Activated T-cell treated with anti-CD3 and anti-CD28 coated beads, Interleukin-2, amount 50 U/mL, for 72 hours (primary cell): ENCODE measurements at regions not wholly inside any gene's neighbourhood (a gene's known extent, or its start where the extent isn't known, plus 50 kb on each side); places are given as distances from the start of the nearest gene placed in this dataset.

Experiments
- ATAC-seq, 2 donors: fragments of 150-1000 bp; cut with Tn5 transposase; replicated peaks in 1 of 2; 2 replicates each; pipeline ENCODE4 v1.10.0; 2021; ENCODE audit warnings: moderate library complexity in 2 of 2, mild to moderate bottlenecking in 1 of 2
- DNase-seq, 2 donors: peaks; one replicate each; pipeline ENCODE4 v3.0.0; 2021 to 2022; ENCODE audit warnings: mixed read lengths in 1 of 2
- H3K27ac Mint-ChIP-seq: one replicate; pipeline ENCODE4 v1.8.0; 2022; ENCODE audit warnings: mild to moderate bottlenecking, moderate library complexity, mixed read lengths
- H3K27me3 Mint-ChIP-seq: one replicate; pipeline ENCODE4 v1.8.0; 2022; ENCODE audit warnings: low read depth, mixed read lengths
- H3K36me3 Mint-ChIP-seq, 2 donors: one replicate each; pipeline ENCODE4 v1.8.0; 2022; ENCODE audit warnings: mixed read lengths in 2 of 2, mild to moderate bottlenecking in 1 of 2; ENCODE audit not compliant: insufficient read depth in 2 of 2
- H3K4me1 Mint-ChIP-seq: one replicate; pipeline ENCODE4 v1.8.0; 2022; ENCODE audit warnings: low read depth, mixed read lengths
- H3K4me3 Mint-ChIP-seq, 2 donors: one replicate each; pipeline ENCODE4 v1.8.0; 2022; ENCODE audit warnings: mild to moderate bottlenecking in 2 of 2, mixed read lengths in 2 of 2, moderate library complexity in 2 of 2
- H3K9me3 Mint-ChIP-seq, 2 donors: one replicate each; pipeline ENCODE4 v1.8.0; 2022; ENCODE audit warnings: mixed read lengths in 2 of 2

- no peak for DNase-seq
- no peaks in the 10 kb centered on the region for H3K9me3 Mint-ChIP-seq
- no peak for ATAC-seq
- H3K4me1 Mint-ChIP-seq = peaks cover 16% of the 10 kb centered on the region
- peaks cover 0 to 2% of the 10 kb centered on the region in 2 donors for H3K36me3 Mint-ChIP-seq
- H3K4me3 Mint-ChIP-seq = peak overlapping the region in 1 of 2 donors; percentile 31
- H3K27me3 Mint-ChIP-seq = peaks cover 12% of the 10 kb centered on the region
- H3K27ac Mint-ChIP-seq = no peak overlapping the region
These were observed 90.2 kb upstream of the PRSS58 start for GRCh38 chr7:142348100-142348499.

- Mint-ChIP-seq H3K36me3 (peaks cover 0 to 2% of the 10 kb centered on the region in 2 donors), H3K4me3 (no peak overlapping the region), H3K27ac (no peak overlapping the region), H3K27me3 (peaks cover 12% of the 10 kb centered on the region), H3K9me3 (no peaks in the 10 kb centered on the region), H3K4me1 (peaks cover 9% of the 10 kb centered on the region)
- ATAC-seq (no peak), DNase-seq (no peak)
These were observed 89.2 kb upstream of the PRSS58 start for GRCh38 chr7:142347091-142347490.

GRCh38 chr7:142345811-142346210 lies 88.0 kb upstream of the PRSS58 start:
- H3K27ac Mint-ChIP-seq = no peak overlapping the region
- peaks cover 6% of the 10 kb centered on the region for H3K4me1 Mint-ChIP-seq
- H3K36me3 Mint-ChIP-seq = no peaks in the 10 kb centered on the region
- peaks cover 10% of the 10 kb centered on the region for H3K27me3 Mint-ChIP-seq
- DNase-seq (no peak), ATAC-seq (peak in 1 of 2 donors; percentile 30)
- H3K9me3 Mint-ChIP-seq = no peaks in the 10 kb centered on the region
- peak overlapping the region in 1 of 2 donors; percentile 39 for H3K4me3 Mint-ChIP-seq

GRCh38 chr7:142338633-142339501 lies 81.0 kb upstream of the PRSS58 start:
- Mint-ChIP-seq H3K36me3 (no peaks in the 10 kb centered on the region), H3K27me3 (no peaks in the 10 kb centered on the region), H3K27ac (no peak overlapping the region), H3K9me3 (no peaks in the 10 kb centered on the region), H3K4me3 (no peak overlapping the region), H3K4me1 (peaks cover 12% of the 10 kb centered on the region)
- ATAC-seq (peak; percentile 45 to 52), DNase-seq (no peak)

- no peaks in the 10 kb centered on the region for H3K36me3 Mint-ChIP-seq
- H3K4me1 Mint-ChIP-seq = peaks cover 12% of the 10 kb centered on the region
- no peak for DNase-seq
- peak overlapping the region; percentile 4 to 31 for H3K4me3 Mint-ChIP-seq
- no peaks in the 10 kb centered on the region for H3K9me3 Mint-ChIP-seq
- no peaks in the 10 kb centered on the region for H3K27me3 Mint-ChIP-seq
- peak overlapping the region; percentile 68 for H3K27ac Mint-ChIP-seq
- peak; percentile 67 to 68 for ATAC-seq
These were observed 79.5 kb upstream of the PRSS58 start for GRCh38 chr7:142337054-142338001.

- H3K27me3 Mint-ChIP-seq = peaks cover 8% of the 10 kb centered on the region
- DNase-seq (no peak), ATAC-seq (no peak)
- peak overlapping the region in 1 of 2 donors; percentile 50 for H3K4me3 Mint-ChIP-seq
- peaks cover 8% of the 10 kb centered on the region for H3K4me1 Mint-ChIP-seq
- H3K9me3 Mint-ChIP-seq = no peaks in the 10 kb centered on the region
- no peaks in the 10 kb centered on the region for H3K36me3 Mint-ChIP-seq
- H3K27ac Mint-ChIP-seq = no peak overlapping the region
These were observed 76.9 kb upstream of the PRSS58 start for GRCh38 chr7:142334806-142335205.

- ATAC-seq = no peak
- no peaks in the 10 kb centered on the region for H3K9me3 Mint-ChIP-seq
- H3K27ac Mint-ChIP-seq = no peak overlapping the region
- H3K36me3 Mint-ChIP-seq = no peaks in the 10 kb centered on the region
- peaks cover 11% of the 10 kb centered on the region for H3K27me3 Mint-ChIP-seq
- H3K4me1 Mint-ChIP-seq = peaks cover 8% of the 10 kb centered on the region
- no peak overlapping the region for H3K4me3 Mint-ChIP-seq
- no peak for DNase-seq
These were observed 76.4 kb upstream of the PRSS58 start for GRCh38 chr7:142334236-142334635.

- ATAC-seq (no peak), DNase-seq (no peak)
- H3K4me1 Mint-ChIP-seq = peaks cover 6% of the 10 kb centered on the region
- no peak overlapping the region for H3K4me3 Mint-ChIP-seq
- H3K27me3 Mint-ChIP-seq = peaks cover 25% of the 10 kb centered on the region
- no peak overlapping the region for H3K27ac Mint-ChIP-seq
- no peaks in the 10 kb centered on the region for H3K36me3 Mint-ChIP-seq
- no peaks in the 10 kb centered on the region for H3K9me3 Mint-ChIP-seq
These were observed 74.6 kb upstream of the PRSS58 start for GRCh38 chr7:142332421-142332820.

GRCh38 chr7:142331941-142332340 lies 74.1 kb upstream of the PRSS58 start:
- peak in 1 of 2 donors; percentile 35 for ATAC-seq
- H3K36me3 Mint-ChIP-seq = no peaks in the 10 kb centered on the region
- no peak overlapping the region for H3K27ac Mint-ChIP-seq
- no peaks in the 10 kb centered on the region for H3K9me3 Mint-ChIP-seq
- no peak overlapping the region for H3K4me3 Mint-ChIP-seq
- DNase-seq = no peak
- peaks cover 27% of the 10 kb centered on the region for H3K27me3 Mint-ChIP-seq
- peaks cover under 1% of the 10 kb centered on the region for H3K4me1 Mint-ChIP-seq

GRCh38 chr7:142329062-142329790 lies 71.4 kb upstream of the PRSS58 start:
- ATAC-seq = no peak
- peak overlapping the region in 1 of 2 donors; percentile 38 for H3K4me3 Mint-ChIP-seq
- H3K36me3 Mint-ChIP-seq = no peaks in the 10 kb centered on the region
- H3K27ac Mint-ChIP-seq = no peak overlapping the region
- peaks cover 27% of the 10 kb centered on the region for H3K27me3 Mint-ChIP-seq
- H3K9me3 Mint-ChIP-seq = no peaks in the 10 kb centered on the region
- no peak for DNase-seq
- no peaks in the 10 kb centered on the region for H3K4me1 Mint-ChIP-seq

GRCh38 chr7:142328551-142328950 lies 70.7 kb upstream of the PRSS58 start:
- ATAC-seq = no peak
- H3K27ac Mint-ChIP-seq = no peak overlapping the region
- H3K4me3 Mint-ChIP-seq = no peak overlapping the region

GRCh38 chr7:142327628-142328405 lies 70.0 kb upstream of the PRSS58 start:
- Mint-ChIP-seq H3K9me3 (no peaks in the 10 kb centered on the region), H3K4me1 (peaks cover 9% of the 10 kb centered on the region), H3K27me3 (peaks cover 27% of the 10 kb centered on the region), H3K4me3 (peak overlapping the region; percentile 63 to 72), H3K27ac (peak overlapping the region; percentile 74), H3K36me3 (no peaks in the 10 kb centered on the region)
- peak in 1 of 2 donors; percentile 16 for ATAC-seq
- DNase-seq = no peak

More at GRCh38 chr7:142328551-142328950, 70.7 kb upstream of the PRSS58 start:
- Mint-ChIP-seq H3K27me3 (peaks cover 27% of the 10 kb centered on the region), H3K36me3 (no peaks in the 10 kb centered on the region), H3K4me1 (peaks cover 7% of the 10 kb centered on the region), H3K9me3 (no peaks in the 10 kb centered on the region)
- DNase-seq = no peak
